ENCODE measurements at regions not wholly inside any gene's neighbourhood (a gene's known extent, or its start where the extent isn't known, plus 50 kb on each side); places are given as distances from the start of the nearest gene placed in this dataset.
"Not testable (repeated sequence)": the region's sequence is repeated elsewhere in the genome, so short reads cannot be mapped to it uniquely, and the experiment has no call there.

DNA sequence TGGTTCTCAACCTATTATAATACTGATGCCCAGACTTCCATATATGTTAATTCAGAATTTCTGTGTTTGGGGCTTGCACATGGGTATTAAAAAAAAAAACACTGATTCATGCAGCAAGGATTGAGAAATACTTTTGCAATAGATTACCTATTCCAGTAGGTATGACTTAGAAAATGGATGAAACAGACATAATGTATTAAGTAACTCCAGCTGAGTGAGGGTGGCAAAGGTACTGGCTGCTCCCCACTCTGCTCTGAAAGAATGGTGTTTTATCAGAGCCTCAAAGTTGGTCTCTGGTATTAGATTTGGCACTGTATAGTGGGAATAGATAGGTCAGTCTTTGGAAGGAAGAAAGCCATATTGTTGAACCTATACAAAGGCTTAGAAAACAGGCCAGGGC is 234.3 kb upstream of the FOLH1 start:
- no peak for DNase-seq
- Histone ChIP-seq H3K27ac (no peak overlapping the region), H3K36me3 (no peaks in the 10 kb centered on the region), H3K9me3 (no peaks in the 10 kb centered on the region), H3K4me3 (no peak overlapping the region), H3K27me3 (no peaks in the 10 kb centered on the region), H3K4me1 (no peaks in the 10 kb centered on the region)
- TF ChIP-seq CTCF (IDR thresholded peaks at IDR 0.05), result no peak
- no peak for TF ChIP-seq POLR2A (IDR thresholded peaks at IDR 0.05)
- intact Hi-C loops (cut with DNase I), result no loop called here

GRCh38 chr11:49439901-49440300 is 231.5 kb upstream of the FOLH1 start:
- H3K4me1 ChIP-seq; DNase-seq; H3K27ac ChIP-seq; H3K9me3 ChIP-seq; H3K4me3 ChIP-seq; H3K36me3 ChIP-seq; intact Hi-C loops (cut with DNase I); H3K27me3 ChIP-seq: not testable (repeated sequence)

- DNase-seq; H3K9me3 ChIP-seq; H3K27ac ChIP-seq; H3K4me3 ChIP-seq; H3K36me3 ChIP-seq; intact Hi-C loops (cut with DNase I); H3K27me3 ChIP-seq; H3K4me1 ChIP-seq: not testable (repeated sequence)
- WGBS, 2 donors, result 91 to 95% methylated on average over 9 to 26 of the region's 49 CpGs
Observed at GRCh38 chr11:49434308-49434707, 225.9 kb upstream of the FOLH1 start.

DNA sequence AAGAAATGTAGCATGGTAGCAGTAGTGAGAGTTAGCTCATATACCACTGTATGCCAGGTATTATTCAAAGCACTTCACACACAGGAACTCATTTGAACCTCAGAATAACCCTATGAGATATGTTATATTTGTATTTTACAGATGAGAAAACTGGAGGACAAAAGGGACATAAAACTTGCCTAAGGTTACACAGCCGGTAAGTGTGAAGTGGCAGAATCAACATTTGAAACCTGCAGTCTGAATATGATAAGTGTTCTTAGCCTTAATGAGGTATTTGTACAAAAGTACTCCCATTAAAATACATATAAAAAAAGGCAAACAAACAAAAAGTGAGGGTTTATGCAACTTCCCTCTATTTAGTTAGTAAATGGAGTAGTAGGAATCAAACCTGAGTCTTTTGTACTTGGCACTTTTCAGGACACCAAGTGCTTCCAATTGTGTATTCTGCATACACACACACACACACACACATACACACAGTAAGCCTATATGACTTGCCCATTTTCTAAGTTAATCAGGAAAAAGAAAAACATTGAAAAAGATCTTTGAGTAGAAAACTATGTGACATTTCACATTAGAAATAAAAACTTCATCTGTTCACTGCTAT is 223.9 kb upstream of the FOLH1 start:
- no peaks in the 10 kb centered on the region for H3K27me3 ChIP-seq
- H3K4me3 ChIP-seq, result no peak overlapping the region
- TF ChIP-seq CTCF (IDR thresholded peaks at IDR 0.05) (no peak), POLR2A (IDR thresholded peaks at IDR 0.05) (no peak)
- H3K36me3 ChIP-seq, result no peaks in the 10 kb centered on the region
- no peak overlapping the region for H3K27ac ChIP-seq
- WGBS, 2 donors, result 46 to 53% methylated on average over 1 of the region's 1 CpG
- no peaks in the 10 kb centered on the region for H3K9me3 ChIP-seq
- no peak for DNase-seq
- intact Hi-C loops (cut with DNase I), result no loop called here
- H3K4me1 ChIP-seq, result no peaks in the 10 kb centered on the region

- no peaks in the 10 kb centered on the region for H3K9me3 ChIP-seq
- no peak for DNase-seq
- H3K36me3 ChIP-seq, result no peaks in the 10 kb centered on the region
- H3K4me1 ChIP-seq, result no peaks in the 10 kb centered on the region
- no peaks in the 10 kb centered on the region for H3K27me3 ChIP-seq
- intact Hi-C loops (cut with DNase I), result no loop called here
- no peak for TF ChIP-seq CTCF (IDR thresholded peaks at IDR 0.05)
- H3K27ac ChIP-seq, result no peak overlapping the region
- 48 to 66% methylated on average over 3 of the region's 3 CpGs for WGBS, 2 donors
- H3K4me3 ChIP-seq, result no peak overlapping the region
Observed at GRCh38 chr11:49424136-49424535, 215.7 kb upstream of the FOLH1 start.

GRCh38 chr11:49418877-49419276 is 210.5 kb upstream of the FOLH1 start:
- H3K4me3 ChIP-seq; H3K4me1 ChIP-seq; H3K9me3 ChIP-seq; DNase-seq; H3K36me3 ChIP-seq; H3K27me3 ChIP-seq; H3K27ac ChIP-seq; intact Hi-C loops (cut with DNase I): not testable (repeated sequence)
- 50 to 65% methylated on average over 3 of the region's 3 CpGs for WGBS, 2 donors

GRCh38 chr11:49405743-49406142 is 197.3 kb upstream of the FOLH1 start:
- intact Hi-C loops (cut with DNase I), result no loop called here
- WGBS, 2 donors, result 50 to 67% methylated on average over 1 of the region's 14 CpGs
- Histone ChIP-seq H3K27me3 (no peaks in the 10 kb centered on the region), H3K4me1 (no peaks in the 10 kb centered on the region), H3K4me3 (no peak overlapping the region), H3K27ac (no peak overlapping the region), H3K9me3 (no peaks in the 10 kb centered on the region), H3K36me3 (no peaks in the 10 kb centered on the region)
- DNase-seq, result no peak
- TF ChIP-seq POLR2A (IDR thresholded peaks at IDR 0.05) (no peak), CTCF (IDR thresholded peaks at IDR 0.05) (no peak)

DNA sequence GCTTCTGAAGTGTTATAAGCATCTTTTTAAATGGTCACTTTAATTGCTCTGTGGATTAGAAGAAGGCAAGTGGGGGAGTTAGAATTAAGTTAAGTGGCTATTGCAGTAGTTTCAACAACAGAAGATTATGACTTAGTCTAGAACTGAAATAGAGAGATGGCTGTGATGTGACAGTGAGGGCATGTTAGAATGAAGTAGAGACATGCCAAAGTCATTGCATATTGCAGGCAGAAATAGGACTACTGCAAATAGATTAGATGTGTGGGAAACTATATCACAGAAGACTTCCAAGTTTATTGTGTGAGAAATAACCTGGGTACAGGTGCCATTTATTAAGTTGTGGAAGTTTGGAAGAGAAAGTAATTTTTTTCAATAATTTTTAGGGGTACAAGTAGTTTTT is 187.4 kb upstream of the FOLH1 start:
- H3K27me3 ChIP-seq; intact Hi-C loops (cut with DNase I); H3K36me3 ChIP-seq; H3K4me1 ChIP-seq; H3K4me3 ChIP-seq; H3K27ac ChIP-seq; H3K9me3 ChIP-seq; DNase-seq: not testable (repeated sequence)

- H3K4me1 ChIP-seq; H3K27me3 ChIP-seq; H3K4me3 ChIP-seq; DNase-seq; H3K9me3 ChIP-seq; H3K36me3 ChIP-seq; intact Hi-C loops (cut with DNase I); H3K27ac ChIP-seq: not testable (repeated sequence)
- 53 to 67% methylated on average over 5 of the region's 5 CpGs for WGBS, 2 donors
Observed at GRCh38 chr11:49390362-49390761, 182.0 kb upstream of the FOLH1 start.

DNA sequence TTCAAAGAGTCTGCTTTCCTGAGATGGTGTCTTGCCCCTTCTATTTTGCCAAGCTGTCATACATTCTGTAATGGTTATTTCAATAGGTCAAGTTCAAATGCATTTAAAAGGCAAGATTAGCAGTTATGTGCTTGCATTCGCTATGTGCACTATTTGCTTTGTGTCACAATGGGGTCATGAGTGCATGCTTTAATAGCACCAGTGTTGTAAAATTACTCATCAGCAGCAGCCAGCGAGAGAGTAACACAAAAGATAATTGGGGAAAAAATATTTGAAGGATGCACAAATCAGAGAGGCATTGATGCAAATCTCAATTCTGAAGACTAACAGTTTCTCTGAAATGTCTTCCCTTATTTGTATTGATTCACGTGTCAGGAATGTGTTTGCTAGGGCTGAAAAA is 180.7 kb upstream of the FOLH1 start:
- WGBS, 2 donors, result 35 to 39% methylated on average over 3 of the region's 3 CpGs

More for the DNA sequence above, 180.7 kb upstream of the FOLH1 start:
- intact Hi-C loops (cut with DNase I); DNase-seq; H3K27ac ChIP-seq; H3K4me3 ChIP-seq; H3K36me3 ChIP-seq; H3K27me3 ChIP-seq; H3K9me3 ChIP-seq; H3K4me1 ChIP-seq: not testable (repeated sequence)

Data from esophagus squamous epithelium (tissue), 5 donors.